GM18907 (cell line): ENCODE measurements at regions not wholly inside any gene's neighbourhood (a gene's known extent, or its start where the extent isn't known, plus 50 kb on each side); places are given as distances from the start of the nearest gene placed in this dataset.

Experiments
- ATAC-seq: cut with Tn5 transposase; IDR thresholded peaks from one replicate; pipeline ENCODE4 v1.9.1; 2021; ENCODE audit warnings: mild to moderate bottlenecking, moderate library complexity; ENCODE audit not compliant: unreplicated experiment

DNA sequence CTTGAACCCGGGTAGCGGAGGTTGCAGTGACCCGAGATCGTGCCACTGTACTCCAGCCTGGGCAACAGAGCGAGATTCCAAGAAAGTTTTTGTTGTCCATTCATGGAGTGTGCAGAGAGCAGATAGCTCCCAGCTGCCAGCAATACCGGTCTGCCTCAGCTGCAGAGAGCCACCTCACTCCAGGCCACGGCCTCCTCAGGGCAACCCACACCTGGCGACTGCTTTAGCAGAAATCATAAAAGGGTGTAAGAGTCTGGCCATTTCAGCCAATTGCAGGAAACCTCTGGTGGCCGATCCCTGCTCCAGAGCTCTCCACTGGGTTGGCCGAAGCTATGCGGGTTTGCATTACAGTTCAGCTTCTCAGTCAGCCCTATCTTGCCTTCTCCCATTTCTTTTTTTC lies 227.4 kb upstream of the BCOR start:
- ATAC-seq = no peak

DNA sequence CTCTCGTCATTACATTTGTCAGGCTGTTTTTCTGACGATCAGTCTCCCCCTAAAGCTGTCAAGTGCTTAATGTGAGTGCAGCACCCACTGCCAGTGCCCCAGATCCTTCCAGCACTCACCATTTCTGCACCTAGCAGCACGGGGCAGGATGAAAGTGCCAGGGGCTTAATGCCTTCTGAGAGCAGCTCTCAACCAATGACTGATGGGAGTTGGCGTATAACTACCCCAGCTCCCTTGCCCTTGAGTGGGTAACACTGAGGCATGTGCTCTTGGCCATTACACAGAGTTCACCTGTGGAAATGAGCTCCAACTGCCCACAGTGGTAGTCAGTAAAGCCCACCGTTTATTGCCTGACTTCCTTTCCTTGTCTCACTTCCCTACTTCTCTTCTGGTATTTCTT lies 226.2 kb upstream of the BCOR start:
- no peak for ATAC-seq

DNA sequence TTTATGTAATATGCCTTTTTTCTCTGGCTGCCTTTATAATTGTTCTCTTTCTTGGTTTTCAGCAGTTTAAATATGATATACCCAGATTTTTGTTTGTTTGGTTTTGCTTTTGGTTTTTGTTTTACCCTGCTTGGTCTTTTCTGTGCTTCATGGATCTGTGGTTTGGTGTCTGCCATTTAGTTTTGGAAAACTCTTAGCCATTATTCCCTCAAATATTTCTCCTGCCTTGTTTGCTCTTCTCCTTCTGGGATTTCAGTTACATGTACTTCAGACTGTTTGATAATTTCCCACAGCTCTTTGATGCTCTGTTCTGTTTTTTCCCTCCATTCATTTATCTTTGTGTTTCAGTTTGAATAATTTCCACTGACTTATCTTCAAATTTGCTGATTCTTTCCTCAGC lies 223.1 kb upstream of the BCOR start:
- no peak for ATAC-seq

DNA sequence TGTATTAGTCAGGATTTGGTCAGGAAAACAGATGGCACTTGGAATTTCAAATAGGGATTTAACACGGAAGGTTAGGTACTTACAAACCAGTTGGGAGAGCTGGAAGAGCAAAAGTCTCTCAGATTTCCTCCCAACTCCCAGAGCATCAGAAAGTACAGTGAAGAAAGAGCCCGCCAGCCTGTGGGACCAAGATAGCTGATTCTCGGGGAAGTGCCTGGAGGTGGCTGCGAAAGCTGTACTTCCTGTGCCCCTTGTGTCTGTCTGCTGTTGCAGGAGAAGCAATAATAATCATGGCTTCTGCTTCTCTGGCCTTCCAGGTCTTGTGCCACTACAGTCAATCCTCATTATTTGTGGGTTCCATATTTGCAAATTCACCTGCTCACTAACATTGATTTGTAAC lies 221.0 kb upstream of the BCOR start:
- ATAC-seq = no peak

DNA sequence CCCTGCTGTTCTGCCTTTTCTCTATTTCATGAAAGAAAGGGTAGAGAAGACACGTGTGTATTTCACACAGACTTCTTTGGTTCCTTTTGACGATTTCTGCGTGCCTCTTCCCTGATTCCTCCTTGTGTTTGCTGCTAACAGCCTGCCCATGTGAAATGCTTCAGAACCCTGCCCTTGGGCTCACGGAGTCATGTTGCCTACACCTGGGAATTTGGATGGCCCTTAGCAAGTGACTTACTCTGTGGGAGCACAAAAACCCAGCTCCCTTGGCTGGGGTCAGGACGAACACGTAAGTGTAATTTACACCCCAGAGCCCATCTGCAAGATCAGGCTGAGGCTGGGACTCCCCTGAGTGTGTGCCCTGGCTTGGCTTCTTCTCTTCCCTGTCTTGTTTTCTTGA lies 220.3 kb upstream of the BCOR start:
- ATAC-seq = no peak

DNA sequence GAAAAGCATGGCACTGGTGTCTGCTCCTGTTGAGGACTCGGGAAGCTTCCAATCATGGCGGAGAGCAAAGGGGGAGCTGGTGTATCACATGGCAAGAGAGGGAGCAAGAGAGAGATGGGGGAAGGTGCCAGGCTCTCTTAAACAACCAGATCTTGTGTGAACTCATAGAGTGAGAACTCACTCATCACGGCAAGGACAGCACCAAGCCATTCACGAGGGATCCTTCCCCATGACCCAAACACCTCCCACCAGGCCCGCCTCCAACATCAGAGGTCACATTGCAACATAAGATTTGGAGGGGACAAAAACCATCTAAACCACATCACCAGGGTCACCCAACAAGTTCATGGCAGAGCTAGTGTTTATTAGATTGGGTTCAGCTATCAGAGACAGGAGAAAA lies 218.7 kb upstream of the BCOR start:
- no peak for ATAC-seq

DNA sequence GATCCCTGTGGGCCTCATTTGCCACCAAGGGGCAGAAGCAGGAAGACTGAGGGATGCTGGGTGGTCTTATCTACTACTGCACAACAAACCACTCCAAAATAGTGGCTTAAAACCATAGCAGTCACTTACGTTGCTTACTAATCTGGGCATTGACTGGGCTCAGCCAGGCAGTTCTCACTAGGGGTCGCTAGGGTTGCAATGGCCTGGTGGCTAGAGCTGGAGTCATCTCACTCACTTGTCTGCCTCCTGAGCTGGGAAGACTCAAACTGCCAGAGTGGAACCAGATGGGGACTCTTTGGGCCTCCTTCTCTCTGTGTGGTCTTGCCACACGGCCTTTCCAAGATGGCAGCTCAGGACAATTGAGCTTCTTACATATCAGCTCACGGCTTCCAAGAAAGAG lies 216.3 kb upstream of the BCOR start:
- ATAC-seq = no peak

DNA sequence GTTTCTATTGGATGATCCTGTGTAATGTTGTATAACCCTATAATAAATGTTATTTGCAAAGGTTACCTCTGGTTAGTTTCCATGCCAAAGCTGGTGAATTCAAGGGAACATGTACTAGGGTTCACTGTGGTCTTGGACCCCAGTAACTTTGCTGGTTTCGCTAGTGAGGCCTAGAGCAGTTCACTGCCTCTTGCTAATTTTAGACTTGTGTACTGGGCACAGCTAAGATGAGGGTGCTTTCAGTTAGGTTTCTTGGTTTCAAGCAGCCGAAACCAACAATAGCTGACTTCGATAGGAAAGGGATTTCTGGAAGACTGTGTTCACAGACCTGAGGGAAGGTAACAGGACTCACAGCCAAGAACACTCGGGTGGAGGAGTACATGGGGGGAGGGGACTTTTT lies 215.5 kb upstream of the BCOR start:
- no peak for ATAC-seq

DNA sequence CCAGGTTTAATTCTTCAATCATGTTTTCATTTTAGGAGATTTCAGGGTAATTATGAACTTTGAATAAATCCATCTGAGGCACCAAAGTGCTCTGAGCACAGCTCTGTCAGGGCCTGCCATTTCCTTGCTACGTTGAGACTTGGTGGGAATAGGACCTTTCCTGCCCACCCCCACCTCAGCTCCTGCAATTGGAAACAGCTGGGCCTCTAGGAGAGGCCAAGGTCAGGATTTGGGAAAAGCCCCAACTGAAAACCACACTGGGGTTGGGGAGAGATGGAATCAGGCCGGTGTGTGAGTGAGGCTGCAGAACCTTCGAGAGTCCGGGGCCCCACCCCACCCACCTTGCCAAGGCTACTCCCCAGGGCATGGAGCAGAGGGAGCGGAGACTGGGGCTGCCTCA lies 212.7 kb upstream of the BCOR start:
- no peak for ATAC-seq

DNA sequence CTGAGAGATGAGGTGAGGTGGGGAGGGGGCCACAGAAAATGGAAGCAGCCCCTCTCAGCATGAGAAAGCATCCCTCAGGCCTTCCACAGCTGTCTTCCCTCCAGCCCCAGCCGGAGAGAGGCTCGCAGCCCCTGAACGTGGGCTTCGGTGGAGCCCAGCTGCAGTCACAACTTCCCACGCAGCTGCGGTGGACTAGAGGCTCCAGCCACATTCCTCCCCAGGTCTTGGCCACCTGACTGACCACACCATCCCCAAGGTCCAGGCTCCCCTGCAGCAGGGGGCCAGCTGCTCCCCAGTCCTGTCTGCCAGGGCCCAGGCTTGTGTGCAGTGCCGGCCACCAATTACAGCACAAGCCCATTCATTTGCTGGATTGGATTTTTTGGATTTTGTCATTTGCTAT lies 212.3 kb upstream of the BCOR start:
- ATAC-seq = no peak

DNA sequence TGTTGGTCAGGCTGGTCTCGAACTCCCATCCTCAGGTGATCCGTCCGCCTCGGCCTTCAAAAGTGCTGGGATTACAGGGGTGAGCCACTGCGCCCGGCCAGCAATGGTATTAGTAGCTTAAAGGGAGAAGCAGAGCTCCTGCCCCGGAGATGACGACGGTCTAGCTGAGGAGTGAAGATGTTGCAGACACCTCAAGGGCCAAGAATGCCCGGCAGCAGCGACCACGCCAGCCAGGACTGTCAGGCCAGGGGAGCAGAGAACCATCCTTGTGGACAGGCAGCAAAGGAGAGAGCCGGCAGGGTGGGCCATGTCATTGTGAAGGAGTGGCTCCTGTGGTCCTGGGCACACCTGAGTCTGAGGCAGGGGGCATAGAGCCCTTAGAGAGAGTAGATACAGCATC lies 210.1 kb upstream of the BCOR start:
- no peak for ATAC-seq

DNA sequence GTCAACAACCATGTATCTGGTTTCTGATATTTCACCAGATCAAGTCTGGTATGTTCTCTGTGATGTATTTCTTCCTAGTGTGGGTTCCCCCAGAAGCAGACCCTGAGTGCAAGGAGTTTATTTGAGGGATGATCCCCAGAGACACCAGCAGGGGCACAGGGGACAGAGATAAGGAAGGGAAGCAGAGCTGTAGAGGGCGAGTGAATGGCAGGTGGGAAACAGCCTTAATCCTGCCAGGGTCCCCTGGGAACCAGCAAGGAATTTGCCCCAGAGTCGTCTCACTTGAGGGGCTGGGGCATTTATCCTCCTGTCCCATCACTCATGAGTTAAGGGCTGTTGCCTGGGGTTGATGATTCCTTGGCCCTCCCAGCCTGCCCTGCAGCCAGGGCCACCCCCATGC lies 206.4 kb upstream of the BCOR start:
- ATAC-seq = no peak

DNA sequence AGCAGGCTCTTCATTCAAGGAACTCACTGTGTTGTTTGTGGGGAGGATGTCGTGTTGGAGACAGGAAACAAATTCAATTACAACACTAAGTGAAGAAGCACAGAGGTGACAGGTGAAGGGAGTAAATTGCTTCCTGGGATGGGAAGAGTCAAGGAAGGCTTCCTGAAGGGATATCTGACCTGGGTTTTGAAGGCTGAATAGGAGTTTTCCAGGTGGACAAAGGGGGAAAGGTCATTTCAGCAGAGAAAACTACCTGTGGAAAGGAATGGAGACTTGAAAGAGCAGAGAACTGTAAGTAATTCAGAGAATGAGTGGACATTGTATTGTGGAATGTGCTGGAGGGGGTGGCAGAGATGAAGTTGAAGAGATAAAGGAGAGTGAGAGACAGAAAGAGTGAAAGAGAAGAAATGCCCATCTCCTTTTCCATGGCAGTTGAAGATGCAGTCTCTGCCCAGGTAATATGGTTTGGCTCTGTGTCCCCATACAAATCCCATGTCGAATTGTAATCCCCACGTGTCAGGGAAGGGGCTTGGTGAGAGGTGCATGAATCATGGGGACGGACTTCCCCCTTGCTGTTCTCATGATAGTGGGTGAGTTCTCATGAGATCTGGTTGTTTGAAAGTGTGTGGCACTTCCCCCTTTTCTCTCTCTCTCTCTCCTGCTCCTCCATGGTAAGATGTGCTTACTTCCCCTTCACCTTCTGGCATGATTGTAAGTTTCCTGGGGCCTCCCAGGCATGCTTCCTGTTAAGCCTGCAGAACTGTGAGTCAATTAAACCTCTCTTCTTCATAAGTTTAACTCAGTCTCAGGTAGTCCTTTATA lies 205.7 kb upstream of the BCOR start:
- no peak for ATAC-seq

DNA sequence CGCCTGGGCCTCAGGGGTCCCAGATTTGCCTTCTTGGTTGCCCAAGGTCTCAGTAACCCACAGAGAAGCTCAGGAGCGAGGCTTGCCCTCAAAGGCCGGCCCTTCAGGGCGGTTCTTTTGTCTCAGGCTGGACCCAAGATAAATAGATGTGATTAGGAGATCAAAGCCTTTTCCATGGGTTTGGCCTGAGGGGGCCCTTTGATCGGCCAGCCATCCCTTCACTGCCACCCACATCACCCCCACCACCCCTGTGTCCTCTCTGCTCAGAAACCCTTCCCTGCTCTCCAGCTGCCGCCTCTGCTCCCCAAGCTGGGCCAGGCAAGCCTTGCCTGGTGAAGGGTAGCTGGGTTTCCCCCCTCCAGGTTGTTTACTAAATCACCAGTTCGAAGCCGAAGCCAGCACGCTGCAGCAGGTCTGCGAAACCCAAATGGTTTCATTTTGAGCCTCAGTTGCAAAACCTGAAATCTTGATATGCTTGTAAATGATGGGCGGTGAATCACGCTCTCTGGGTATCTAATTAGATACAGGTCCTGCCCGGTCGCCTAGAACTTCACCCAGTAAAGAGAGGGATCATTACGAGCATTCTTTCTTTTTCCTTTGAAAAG lies 202.6 kb upstream of the BCOR start:
- ATAC-seq = no peak

DNA sequence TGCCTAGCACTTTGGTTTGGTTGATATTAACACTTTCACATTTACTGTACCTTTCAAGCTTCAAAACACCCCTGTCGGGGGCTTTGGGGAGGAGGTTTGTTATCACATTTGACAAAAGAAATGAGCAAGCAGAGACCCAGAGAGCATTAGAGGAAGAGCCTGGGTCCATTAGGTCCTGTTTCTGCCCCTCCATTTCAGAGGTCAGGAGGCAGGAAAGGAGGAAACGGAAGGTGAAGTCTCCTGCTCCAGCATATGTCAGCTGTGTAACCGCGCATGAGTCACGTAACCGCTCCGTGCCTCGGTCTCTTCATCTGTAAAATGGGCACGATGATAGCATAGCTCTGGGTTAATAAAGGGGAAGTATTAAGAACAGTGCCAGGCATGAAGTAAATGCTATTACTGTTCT lies 201.9 kb upstream of the BCOR start:
- no peak for ATAC-seq

DNA sequence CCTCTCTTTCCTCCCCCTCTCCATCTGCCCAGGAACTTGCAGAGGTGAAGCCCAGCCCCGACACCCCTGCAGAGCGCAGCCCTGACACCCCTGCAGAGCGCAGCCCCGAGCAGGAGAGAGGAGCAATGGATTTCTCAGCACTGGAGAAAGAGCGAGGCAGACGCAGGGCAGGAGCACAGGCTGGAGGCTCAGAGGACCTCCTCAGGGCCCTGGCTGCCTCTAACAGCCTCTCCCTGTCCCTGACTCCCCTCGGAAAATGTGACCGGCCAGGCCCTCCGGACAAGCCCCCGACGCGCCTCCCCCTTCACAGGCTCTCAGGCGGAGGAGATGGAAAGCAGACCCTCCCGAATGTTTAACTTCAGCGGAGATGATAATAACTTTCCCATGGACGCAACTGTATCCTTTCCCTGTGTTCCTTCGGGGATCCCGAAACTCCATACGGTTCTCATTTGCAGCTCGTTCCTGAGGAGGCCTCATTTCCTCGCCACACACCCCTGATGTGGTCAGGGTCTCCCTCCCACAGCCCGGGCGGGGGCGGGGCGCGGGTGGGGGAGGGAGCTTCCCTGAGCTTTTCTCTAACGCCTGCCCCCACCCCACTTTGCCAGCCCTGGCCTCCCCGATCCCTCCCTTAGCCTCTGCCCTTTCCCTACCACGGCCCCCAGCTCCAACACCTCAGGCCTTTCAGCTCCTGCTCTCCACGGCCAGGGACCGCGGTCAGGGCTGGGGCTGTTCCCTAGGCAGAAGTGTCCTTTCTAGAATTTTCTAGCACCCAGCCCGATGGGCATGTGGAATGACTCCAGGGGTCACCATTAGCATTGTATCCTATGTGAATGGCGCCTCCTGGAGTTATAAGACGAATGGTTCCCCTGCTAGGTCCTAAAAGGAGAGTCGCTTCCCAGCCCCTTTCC lies 201.1 kb upstream of the BCOR start:
- no peak for ATAC-seq

DNA sequence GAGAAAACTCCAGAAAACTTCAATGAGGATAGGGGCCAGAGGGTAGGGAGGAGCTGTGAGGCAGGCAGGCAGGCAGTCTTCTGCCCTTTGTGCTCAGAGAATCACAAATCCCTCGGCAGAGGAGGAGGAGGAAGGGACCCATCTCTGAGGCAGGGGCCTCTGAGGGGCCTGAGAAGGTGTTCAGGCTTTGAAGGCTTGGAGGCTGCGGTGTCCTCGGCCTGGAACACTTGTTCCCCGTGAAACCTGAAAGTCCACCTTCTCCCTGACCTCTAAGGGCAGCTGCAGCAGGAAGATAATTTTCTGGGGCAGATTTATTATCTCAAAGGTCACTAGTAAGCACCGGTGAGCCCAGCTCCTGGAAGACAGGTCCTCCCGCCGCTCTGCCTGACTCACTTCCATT lies 200.3 kb upstream of the BCOR start:
- ATAC-seq = no peak

DNA sequence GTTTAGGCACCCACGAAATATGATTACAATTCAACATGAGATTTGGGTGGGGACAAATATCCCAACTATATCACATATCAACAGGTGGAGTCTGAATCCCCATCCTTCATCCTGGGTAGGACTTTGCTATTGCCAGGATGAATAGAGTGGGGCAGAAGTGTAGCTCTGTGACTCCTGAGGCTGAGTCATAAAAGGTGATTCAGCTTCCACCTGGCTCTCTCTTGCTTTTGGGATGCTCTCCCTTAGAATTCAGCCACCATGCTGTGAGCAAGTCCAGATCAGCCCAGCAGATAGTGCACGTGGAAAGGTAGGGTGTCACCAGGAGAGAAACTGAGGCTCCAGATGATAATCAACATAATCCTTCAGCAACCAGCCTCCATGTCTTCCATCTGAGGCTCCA lies 193.8 kb upstream of the BCOR start:
- ATAC-seq = no peak

DNA sequence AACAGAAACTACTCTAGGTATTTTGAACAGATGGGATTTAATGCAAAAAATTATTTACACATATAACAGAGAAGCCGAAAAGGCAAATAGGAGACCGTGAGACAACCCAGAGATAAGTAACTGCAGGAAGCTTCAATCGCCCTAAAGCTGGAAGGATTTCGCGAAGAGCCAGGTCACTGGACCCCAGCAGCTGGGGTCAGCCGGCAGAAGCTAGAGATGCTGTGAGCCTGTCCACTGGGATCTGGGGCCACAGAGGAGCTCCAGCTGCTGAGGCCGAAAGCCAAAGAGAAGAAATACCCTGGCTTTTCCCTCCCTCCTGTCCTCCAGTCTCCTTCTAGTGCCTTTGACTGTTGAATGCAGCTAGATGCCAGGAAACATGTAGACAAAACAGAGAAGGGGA lies 192.8 kb upstream of the BCOR start:
- ATAC-seq = no peak

DNA sequence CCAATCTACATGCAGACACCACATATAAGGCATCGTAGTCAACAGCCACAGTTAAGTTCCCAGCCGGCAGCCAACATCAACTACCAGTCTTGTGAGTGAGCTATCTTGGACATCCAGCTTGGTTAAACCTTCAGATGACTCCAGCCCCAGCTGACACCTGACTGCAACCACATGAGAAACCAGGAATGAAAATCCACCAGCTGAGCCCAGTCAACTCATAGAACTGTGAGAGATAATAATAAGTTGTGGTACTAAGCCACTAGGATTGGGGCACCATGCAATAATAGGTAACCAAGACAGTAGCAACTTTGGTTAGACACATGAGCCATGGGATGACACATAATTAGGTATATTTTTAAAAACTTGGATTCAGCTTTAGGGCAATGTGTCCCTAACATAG lies 188.1 kb upstream of the BCOR start:
- ATAC-seq = no peak

DNA sequence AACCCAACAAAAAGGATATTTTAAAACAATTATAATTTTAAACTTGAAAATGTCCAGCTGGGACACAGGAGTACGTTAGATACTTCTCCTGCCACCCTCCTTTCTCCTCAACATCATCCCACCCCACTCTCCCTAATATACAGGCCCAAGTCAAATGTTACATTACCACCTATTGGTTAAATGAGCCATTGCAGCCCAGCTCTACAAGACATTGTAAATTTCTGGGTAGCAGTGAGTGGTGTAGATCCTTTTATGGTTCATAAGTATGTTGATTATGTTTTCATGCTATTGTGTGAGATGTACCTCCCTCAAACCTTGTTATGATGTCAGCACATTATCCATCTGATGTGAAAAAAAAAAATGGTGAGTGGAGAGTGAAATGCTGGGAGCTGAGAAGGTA lies 187.1 kb upstream of the BCOR start:
- no peak for ATAC-seq

DNA sequence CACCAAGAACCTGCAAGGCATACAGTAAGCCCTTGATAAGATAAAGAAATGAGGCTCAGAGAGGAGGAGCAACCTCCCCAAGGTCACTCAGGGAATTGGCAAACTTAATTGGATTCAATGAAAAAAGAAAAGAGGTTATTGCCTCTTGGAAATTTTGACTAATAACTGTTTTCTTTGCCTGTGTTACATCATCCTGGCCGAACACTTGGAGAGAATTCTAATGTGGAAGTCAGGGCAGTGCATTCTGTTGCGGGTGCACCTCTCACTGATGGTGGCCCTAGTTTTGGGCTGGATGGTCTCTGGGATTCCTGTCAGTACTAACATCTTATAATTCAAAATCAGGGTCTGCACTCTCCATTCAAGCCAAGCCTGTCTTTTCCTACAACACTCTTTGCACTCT lies 186.2 kb upstream of the BCOR start:
- ATAC-seq = no peak
